GM23338 (cell line): ENCODE measurements at regions not wholly inside any gene's neighbourhood (a gene's known extent, or its start where the extent isn't known, plus 50 kb on each side); places are given as distances from the start of the nearest gene placed in this dataset.

ENCODE experiments used
- ATAC-seq: fragments of 200-7000 bp; cut with Tn5 transposase; 3 replicates; pipeline ENCODE4 v1.9.1; 2020
- DNase-seq: peaks from one replicate; pipeline ENCODE4 v3.0.0-alpha.2; 2015; ENCODE audit warnings: low spot score
- H2AFZ ChIP-seq: fragments of 200-600 bp; sonication (generic); 2 replicates; pipeline ENCODE4 v1.8.0; 2016; ENCODE audit warnings: antibody characterized with exemption, mild to moderate bottlenecking, moderate library complexity
- H3F3A ChIP-seq: fragments of 200-600 bp; sonication (generic); replicated peaks from 2 replicates; pipeline ENCODE4 v1.8.0; 2017; ENCODE audit warnings: antibody characterized with exemption, mixed run types, low read depth
- H3K27ac ChIP-seq: fragments of 200-600 bp; sonication (generic); 2 replicates; pipeline ENCODE4 v1.6.1; 2016; ENCODE audit warnings: low read depth
- H3K27me3 ChIP-seq: fragments of 200-600 bp; sonication (generic); 2 replicates; pipeline ENCODE4 v1.8.0; 2016; ENCODE audit warnings: mild to moderate bottlenecking, mixed run types, moderate library complexity; ENCODE audit not compliant: insufficient read depth
- H3K36me3 ChIP-seq: fragments of 200-600 bp; sonication (generic); 2 replicates; pipeline ENCODE4 v1.8.0; 2016; ENCODE audit warnings: mild to moderate bottlenecking; ENCODE audit not compliant: insufficient read depth
- H3K4me1 ChIP-seq: fragments of 200-600 bp; sonication (generic); 2 replicates; pipeline ENCODE4 v1.8.0; 2016; ENCODE audit warnings: mild to moderate bottlenecking, moderate library complexity; ENCODE audit not compliant: insufficient read depth
- H3K4me2 ChIP-seq: fragments of 200-600 bp; sonication (generic); 2 replicates; pipeline ENCODE4 v1.7.1; 2017; ENCODE audit warnings: mixed run types
- H3K4me3 ChIP-seq: fragments of 200-600 bp; sonication (generic); 2 replicates; pipeline ENCODE4 v1.6.1; 2016; ENCODE audit warnings: mixed run types
- H3K79me2 ChIP-seq: fragments of 200-600 bp; sonication (generic); replicated peaks from 2 replicates; pipeline ENCODE4 v1.8.0; 2017; ENCODE audit warnings: mild to moderate bottlenecking; ENCODE audit not compliant: insufficient read depth
- H3K9me2 ChIP-seq: fragments of 200-600 bp; sonication (generic); 2 replicates; pipeline ENCODE4 v1.8.0; 2017; ENCODE audit not compliant: insufficient read depth
- H4K20me1 ChIP-seq: fragments of 200-600 bp; sonication (generic); replicated peaks from 2 replicates; pipeline ENCODE4 v1.8.0; 2017; ENCODE audit warnings: mild to moderate bottlenecking; ENCODE audit not compliant: insufficient read depth
- H3K27ac Mint-ChIP-seq: 2 replicates; pipeline ENCODE4 v1.8.0; 2020; ENCODE audit warnings: inconsistent platforms, mild to moderate bottlenecking, moderate library complexity, mixed read lengths
- H3K27me3 Mint-ChIP-seq: 3 replicates; pipeline ENCODE4 v1.8.0; 2022; ENCODE audit warnings: low read depth, mild to moderate bottlenecking, moderate library complexity, mixed read lengths, inconsistent platforms; ENCODE audit not compliant: insufficient read depth, poor library complexity
- H3K36me3 Mint-ChIP-seq: 3 replicates; pipeline ENCODE4 v1.8.0; 2021; ENCODE audit warnings: low read depth, mild to moderate bottlenecking, inconsistent platforms, moderate library complexity, mixed read lengths
- H3K4me1 Mint-ChIP-seq: 3 replicates; pipeline ENCODE4 v1.8.0; 2020; ENCODE audit warnings: mild to moderate bottlenecking, inconsistent platforms, mixed read lengths
- H3K4me3 Mint-ChIP-seq: 3 replicates; pipeline ENCODE4 v1.8.0; 2021; ENCODE audit warnings: moderate library complexity, mild to moderate bottlenecking, inconsistent platforms, mixed read lengths
- H3K9me3 Mint-ChIP-seq: 3 replicates; pipeline ENCODE4 v1.8.0; 2020; ENCODE audit warnings: moderate library complexity, mild to moderate bottlenecking, inconsistent platforms, mixed read lengths
- CREB1 ChIP-seq: fragments of 250-450 bp; sonication (Bioruptor Pico); IDR thresholded peaks from 2 replicates; pipeline ENCODE4 v1.5.0; 2020; ENCODE audit warnings: low read depth, mild to moderate bottlenecking, moderate library complexity
- CTCF ChIP-seq, 2 experiments: fragments of 200-600 bp in 1 of 2; sonication (generic) in 1 of 2; conservative IDR thresholded peaks; 2 replicates each; pipeline versions ENCODE4 v1.5.1 to v1.6.1; 2016 to 2017; ENCODE audit warnings: antibody characterized with exemption in 2 of 2, low read depth in 2 of 2, mild to moderate bottlenecking in 2 of 2, moderate library complexity in 1 of 2
- ETS1 ChIP-seq: IDR thresholded peaks from 2 replicates; pipeline ENCODE4 v1.6.1; 2016; ENCODE audit warnings: antibody characterized with exemption
- EZH2 ChIP-seq: fragments of 200-600 bp; sonication (generic); IDR thresholded peaks from one replicate; pipeline ENCODE4 v1.8.0; 2017; ENCODE audit warnings: antibody characterized with exemption, mild to moderate bottlenecking, low read depth; ENCODE audit not compliant: unreplicated experiment
- EZH2phosphoT487 ChIP-seq: fragments of 200-600 bp; sonication (generic); IDR thresholded peaks from one replicate; pipeline ENCODE4 v1.8.1; 2018; ENCODE audit warnings: antibody characterized with exemption; ENCODE audit not compliant: unreplicated experiment
- JUNB ChIP-seq: IDR thresholded peaks from one replicate; pipeline ENCODE4 v1.6.1; 2016; ENCODE audit warnings: antibody characterized with exemption; ENCODE audit not compliant: unreplicated experiment
- NANOG ChIP-seq: IDR thresholded peaks from 2 replicates; pipeline ENCODE4 v1.6.1; 2016; ENCODE audit warnings: antibody characterized with exemption, borderline replicate concordance
- POLR2AphosphoS5 ChIP-seq: IDR thresholded peaks from 2 replicates; pipeline ENCODE4 v1.6.1; 2016; ENCODE audit warnings: antibody characterized with exemption, low read depth
- REST ChIP-seq: IDR thresholded peaks from one replicate; pipeline ENCODE4 v1.6.1; 2018; ENCODE audit warnings: antibody characterized with exemption; ENCODE audit not compliant: unreplicated experiment
- STAT1 ChIP-seq: IDR thresholded peaks from one replicate; pipeline ENCODE4 v1.6.1; 2016; ENCODE audit warnings: antibody characterized with exemption; ENCODE audit not compliant: unreplicated experiment
- ZNF114 ChIP-seq: fragments of 250-450 bp; sonication (Bioruptor Pico); IDR thresholded peaks from 2 replicates; pipeline ENCODE4 v1.5.0; 2020; ENCODE audit warnings: mild to moderate bottlenecking, moderate library complexity
- ZNF331 ChIP-seq: fragments of 250-450 bp; sonication (Bioruptor Pico); IDR thresholded peaks from 2 replicates; pipeline ENCODE4 v1.5.0; 2020; ENCODE audit warnings: low read depth, mild to moderate bottlenecking, moderate library complexity
- ZNF462 ChIP-seq: fragments of 250-450 bp; sonication (Bioruptor Pico); IDR thresholded peaks from 2 replicates; pipeline ENCODE4 v1.5.0; 2020; ENCODE audit warnings: mild to moderate bottlenecking, moderate library complexity

- Mint-ChIP-seq H3K27me3 (peaks cover 4% of the 10 kb centered on the region), H3K27ac (no peak overlapping the region), H3K4me3 (no peak overlapping the region), H3K36me3 (no peaks in the 10 kb centered on the region; the same call in 2 of the 3 replicates), H3K4me1 (peaks cover 5% of the 10 kb centered on the region; the same call in 2 of the 3 replicates), H3K9me3 (no peaks in the 10 kb centered on the region)
- Histone ChIP-seq H3K4me2 (no peak overlapping the region), H3F3A (no peaks in the 10 kb centered on the region), H3K4me3 (no peak overlapping the region), H4K20me1 (no peaks in the 10 kb centered on the region), H3K27me3 (no peaks in the 10 kb centered on the region), H3K27ac (no peak overlapping the region), H3K36me3 (no peaks in the 10 kb centered on the region), H2AFZ (no peak overlapping the region), H3K79me2 (no peaks in the 10 kb centered on the region), H3K9me2 (peaks cover 7% of the 10 kb centered on the region; the same call in 1 of the 2 replicates), H3K4me1 (peaks cover 8% of the 10 kb centered on the region; the same call in 1 of the 2 replicates)
- ATAC-seq (no peak), DNase-seq (no peak)
- TF ChIP-seq REST (no peak), CREB1 (CRISPR knock-in tag) (no peak), POLR2AphosphoS5 (no peak), ZNF114 (CRISPR knock-in tag) (no peak), ZNF331 (no peak), STAT1 (no peak), ETS1 (no peak), NANOG (no peak), CTCF (conservative IDR thresholded peaks at IDR 0.05; ENCODE audit: low read depth in 2 of 2) (no peak), EZH2 (no peak), JUNB (no peak), ZNF462 (CRISPR knock-in tag) (no peak), EZH2phosphoT487 (no peak)
Observed at GRCh38 chr14:35991356-35991755, 165.2 kb downstream of the BRMS1L start.
